Suppressor macrophage (primary cell): ENCODE measurements at regions not wholly inside any gene's neighbourhood (a gene's known extent, or its start where the extent isn't known, plus 50 kb on each side); places are given as distances from the start of the nearest gene placed in this dataset.

Experiments
- DNase-seq, 4 experiments: peaks; one replicate each; pipeline ENCODE4 v3.0.0-alpha.2; 2020 to 2022

DNA sequence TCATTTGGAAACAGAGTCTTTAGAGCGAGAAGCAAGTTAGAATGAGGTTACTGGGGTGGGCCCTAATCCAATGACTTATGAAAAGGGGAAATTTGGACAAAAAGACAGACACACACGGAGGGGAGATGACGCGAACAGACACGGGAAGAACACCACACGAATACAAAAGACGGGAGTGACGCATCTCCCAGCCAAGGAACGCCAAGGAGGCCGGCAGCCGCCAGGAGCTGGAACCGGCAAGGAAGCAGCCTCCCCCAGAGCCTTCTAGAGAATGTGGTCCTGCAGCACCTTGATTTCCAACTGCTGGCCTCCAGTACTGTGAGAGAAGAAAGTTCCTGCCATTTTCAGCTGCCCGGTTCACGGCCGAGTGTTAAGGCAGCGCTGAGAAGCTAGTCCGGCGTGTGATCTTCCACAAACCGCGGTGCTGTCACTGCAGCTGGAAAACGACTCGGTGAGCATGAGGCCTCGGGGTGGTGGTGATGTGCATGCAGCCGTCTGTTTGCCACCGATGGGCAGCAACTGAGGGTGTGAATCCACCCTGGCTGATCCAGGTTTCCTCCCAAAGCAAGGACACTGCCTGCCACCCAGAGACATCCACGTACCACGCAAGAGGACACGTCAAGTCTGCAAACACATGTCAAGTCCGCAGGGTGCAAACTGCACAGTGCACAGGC lies 124.5 kb downstream of the NCOR2 start:
- no peak for DNase-seq

DNA sequence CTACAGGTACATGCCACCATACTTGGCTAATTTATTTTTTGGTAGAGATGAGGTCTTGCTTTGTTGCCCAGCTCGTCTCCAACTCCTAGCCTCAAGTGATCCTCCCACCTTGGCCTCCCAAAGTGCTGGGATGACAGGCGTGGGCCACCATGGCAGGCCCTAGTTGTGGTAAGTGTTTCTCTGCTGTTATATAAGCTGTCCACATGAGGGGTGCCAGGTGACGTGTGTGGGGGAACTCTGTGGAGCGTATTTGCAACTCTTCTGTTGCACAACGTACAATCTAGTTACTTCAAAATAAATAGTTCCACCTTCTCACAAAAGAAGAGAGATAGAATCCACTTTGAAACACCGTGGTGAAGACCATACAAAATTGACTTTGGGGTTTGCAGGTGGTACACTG lies 125.1 kb downstream of the NCOR2 start:
- DNase-seq: peak in 2 of 4 experiments; percentile 25 to 57

- DNase-seq: no peak
Observed at GRCh38 chr12:124441443-124442194, 125.8 kb downstream of the NCOR2 start.

GRCh38 chr12:124440841-124441381 lies 126.5 kb downstream of the NCOR2 start:
- DNase-seq: no peak

DNA sequence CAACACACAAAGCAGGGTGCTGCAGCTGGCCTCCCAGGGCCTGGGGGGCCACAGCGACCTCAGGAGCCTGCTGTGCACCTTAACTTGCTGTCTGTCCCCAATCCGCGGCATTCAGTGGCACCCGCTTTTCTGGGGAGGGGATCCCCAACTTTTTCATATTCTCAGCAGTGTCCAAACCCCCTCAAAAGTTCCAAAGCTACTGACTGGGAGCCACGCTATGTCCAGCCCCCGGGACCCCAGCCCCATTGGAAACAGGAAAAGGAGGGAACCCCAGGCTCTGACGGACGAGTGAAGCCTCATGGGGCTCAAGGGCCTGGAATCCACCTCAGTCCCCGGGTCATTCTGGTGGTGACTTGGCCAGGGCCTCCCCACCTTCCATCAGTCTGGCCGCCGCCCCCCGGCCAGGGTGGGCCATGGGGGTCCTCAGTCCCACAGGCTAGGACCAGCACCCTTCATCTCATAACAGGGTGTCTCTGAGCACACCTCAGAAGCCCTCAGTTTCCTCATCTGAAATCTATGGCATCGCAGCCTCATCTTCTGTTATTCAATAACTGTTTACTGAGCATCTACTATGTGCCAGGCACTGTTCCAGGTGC lies 127.3 kb downstream of the NCOR2 start:
- no peak for DNase-seq

DNA sequence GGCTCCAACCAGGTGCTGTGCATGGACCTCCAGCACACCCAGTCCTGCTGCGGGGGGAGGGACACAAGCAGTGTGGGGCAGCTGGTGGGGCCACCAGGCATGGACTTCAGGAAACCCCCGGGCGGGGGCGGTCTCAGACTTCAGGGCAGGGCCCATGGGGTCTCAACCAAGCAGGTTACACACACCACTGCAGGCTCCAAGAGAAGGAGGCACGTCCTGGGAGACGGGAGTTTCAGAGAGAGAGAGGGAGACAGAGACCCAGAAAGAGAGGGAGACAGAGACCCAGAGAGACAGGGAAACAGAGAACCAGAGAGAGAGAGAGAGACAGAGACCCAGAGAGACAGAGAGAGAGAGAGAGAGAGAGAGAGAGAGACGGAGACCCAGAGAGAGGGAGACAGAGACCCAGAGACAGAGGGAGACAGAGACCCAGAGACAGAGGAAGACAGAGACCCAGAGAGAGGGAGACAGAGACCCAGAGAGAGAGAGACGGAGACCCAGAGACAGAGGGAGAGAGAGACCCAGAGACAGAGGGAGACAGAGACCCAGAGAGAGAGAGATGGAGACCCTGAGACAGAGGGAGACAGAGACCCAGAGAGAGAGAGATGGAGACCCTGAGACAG lies 128.9 kb downstream of the NCOR2 start:
- DNase-seq: no peak

GRCh38 chr12:124437617-124438436 lies 129.6 kb downstream of the NCOR2 start:
- no peak for DNase-seq

GRCh38 chr12:124437121-124437520 lies 130.3 kb downstream of the NCOR2 start:
- DNase-seq: no peak

GRCh38 chr12:124436366-124436765 lies 131.0 kb downstream of the NCOR2 start:
- no peak for DNase-seq

GRCh38 chr12:124435806-124436345 lies 131.5 kb downstream of the NCOR2 start:
- DNase-seq: no peak

DNA sequence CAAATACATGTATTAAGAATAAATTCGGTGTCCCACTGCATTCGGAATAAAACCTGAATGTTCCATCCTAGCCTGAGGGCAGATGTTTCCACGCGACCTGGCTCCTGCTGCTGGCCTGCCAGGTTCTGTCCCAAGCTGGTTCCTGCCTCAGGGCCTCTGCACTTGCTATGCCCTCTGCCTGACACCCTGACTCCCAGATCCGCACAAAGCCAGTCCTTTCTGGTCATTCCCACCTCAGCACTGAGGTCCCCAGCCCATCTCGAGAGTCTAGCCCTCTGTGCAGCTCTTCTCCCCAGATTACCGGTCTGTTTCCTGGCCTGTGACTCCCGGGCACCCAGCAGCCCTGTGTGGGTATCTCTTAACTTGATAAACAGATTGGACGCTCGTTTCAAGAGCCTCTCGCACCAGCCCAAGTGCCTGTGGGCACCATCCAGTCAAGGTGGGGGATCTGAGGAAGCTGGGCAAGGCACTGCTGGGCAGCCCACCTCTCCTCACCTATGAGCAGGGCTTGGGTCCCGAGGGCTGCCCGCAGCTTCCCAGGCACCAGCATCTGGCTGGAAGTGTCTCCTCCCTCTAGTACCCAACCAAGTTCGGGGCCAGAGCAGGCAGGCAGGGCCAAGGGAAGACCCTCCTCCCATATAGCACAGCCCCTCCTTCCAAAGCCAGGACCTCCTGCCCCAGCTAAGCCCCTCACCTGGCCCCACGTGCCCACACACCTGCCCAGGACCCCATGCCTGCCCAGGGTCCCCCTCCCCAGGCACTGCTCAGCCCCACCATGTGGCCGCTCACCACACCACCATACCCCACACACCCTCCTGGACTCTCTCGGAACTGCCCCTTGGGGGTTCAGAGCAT lies 132.2 kb downstream of the NCOR2 start:
- DNase-seq: no peak

DNA sequence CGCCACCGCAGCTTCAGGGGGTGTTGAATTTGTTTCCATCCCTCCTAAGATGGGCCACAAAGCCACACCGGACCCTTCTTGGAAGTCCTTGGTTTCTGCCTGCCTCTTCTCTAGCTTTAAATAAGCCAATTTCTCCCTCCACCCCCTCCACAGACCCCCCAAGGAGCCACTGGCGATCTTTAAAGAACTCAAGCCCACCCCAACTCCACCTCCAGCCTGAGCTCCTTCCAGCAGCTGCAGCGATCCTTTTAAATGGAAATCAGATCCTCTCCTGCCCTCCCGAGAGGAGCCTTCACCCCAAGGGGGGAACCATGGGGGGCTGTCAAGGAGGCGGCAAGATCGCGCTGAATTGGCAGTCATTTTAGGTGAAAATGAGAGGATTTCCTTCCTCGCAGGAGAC lies 133.1 kb downstream of the NCOR2 start:
- no peak for DNase-seq

DNA sequence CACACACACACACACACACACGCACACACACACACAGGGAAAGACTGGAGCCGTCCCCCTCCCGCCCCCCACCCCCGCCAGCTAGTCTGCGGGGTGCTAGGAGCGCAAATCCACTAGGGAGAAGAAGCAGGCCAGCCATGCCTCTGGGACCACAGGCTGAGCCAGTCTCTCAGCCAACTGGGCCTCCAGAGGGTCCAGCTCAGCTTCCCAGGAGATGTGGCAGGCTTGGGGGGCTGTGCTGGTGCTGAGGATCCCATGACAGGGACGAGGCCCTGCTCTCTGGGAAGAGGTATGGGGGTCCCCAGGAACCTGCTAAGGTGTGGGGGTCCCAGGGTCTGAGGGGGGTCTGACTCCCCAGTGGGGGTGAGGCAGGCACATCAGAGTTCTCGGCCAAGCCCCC lies 133.5 kb downstream of the NCOR2 start:
- DNase-seq: no peak

DNA sequence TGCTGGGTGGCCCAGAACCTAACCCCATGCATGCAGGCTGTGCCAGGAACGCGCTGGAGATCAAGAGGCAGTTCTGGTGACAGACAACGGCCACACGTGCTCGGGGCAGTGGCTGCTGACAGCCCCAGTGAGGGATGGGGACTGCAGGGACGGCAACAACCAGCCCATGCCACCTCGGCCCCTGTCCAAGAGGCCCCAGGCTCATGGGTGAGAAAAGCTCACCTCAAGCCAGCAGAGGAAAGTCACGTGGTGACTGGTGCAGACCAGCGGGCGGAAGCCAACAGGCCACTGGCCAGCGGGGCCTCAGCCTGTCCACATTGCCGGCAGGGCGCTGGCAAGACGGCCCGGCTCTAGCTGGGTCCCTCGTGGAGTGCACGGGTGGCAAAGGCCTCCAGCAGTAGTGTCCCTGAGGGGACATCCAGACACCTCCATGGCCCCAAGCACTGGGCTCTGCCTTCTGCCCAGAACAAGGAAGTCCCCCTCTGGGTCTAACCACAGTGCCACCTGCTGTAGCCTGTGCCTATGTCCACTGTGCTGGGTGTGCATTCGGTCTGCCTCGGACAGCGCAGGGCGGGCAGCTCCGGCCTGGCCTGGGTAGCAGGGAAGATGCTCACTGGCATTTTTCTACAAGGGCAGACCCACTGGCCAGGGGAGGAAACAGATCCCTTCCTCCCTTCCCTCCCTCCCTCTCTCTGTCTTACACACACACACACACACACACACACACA lies 134.1 kb downstream of the NCOR2 start:
- peak; percentile 40 to 66 (median 56) for DNase-seq

GRCh38 chr12:124432376-124432775 lies 135.0 kb downstream of the NCOR2 start:
- peak; percentile 83 to 90 (median 88) for DNase-seq

- DNase-seq: peak in 1 of 4 experiments; percentile 11
Observed at GRCh38 chr12:124431971-124432370, 135.4 kb downstream of the NCOR2 start.

GRCh38 chr12:124430491-124430890 lies 135.6 kb downstream of the RFLNA start:
- DNase-seq: no peak

GRCh38 chr12:124429535-124429934 lies 134.6 kb downstream of the RFLNA start:
- DNase-seq: no peak

- DNase-seq: peak; percentile 24 to 51 (median 37)
Observed at GRCh38 chr12:124428792-124429281, 133.9 kb downstream of the RFLNA start.
